Keratinocyte (primary cell): ENCODE measurements at regions not wholly inside any gene's neighbourhood (a gene's known extent, or its start where the extent isn't known, plus 50 kb on each side); places are given as distances from the start of the nearest gene placed in this dataset.

Source experiments
- CTCF ChIP-seq, 3 experiments: IDR thresholded peaks in 1 of 3; conservative IDR thresholded peaks in 1 of 3; optimal IDR thresholded peaks in 1 of 3; 2 replicates in 2 of 3; 3 replicates in 1 of 3; pipeline versions ENCODE3 to v1.5.1; 2011; ENCODE audit warnings: low read length in 3 of 3, mild to moderate bottlenecking in 3 of 3, moderate library complexity in 2 of 3, control low read depth in 1 of 3, inconsistent platforms in 1 of 3; ENCODE audit not compliant: insufficient read depth in 2 of 3; ENCODE audit errors: extremely low read depth in 1 of 3
- EZH2 ChIP-seq: IDR thresholded peaks from one replicate; pipeline ENCODE4 v1.6.1; 2012; ENCODE audit warnings: inconsistent platforms, mild to moderate bottlenecking, low read length, moderate library complexity

- TF ChIP-seq CTCF (optimal IDR thresholded peaks at IDR 0.05 in 1 of 3, IDR thresholded peaks at IDR 0.05 in 1 of 3, conservative IDR thresholded peaks at IDR 0.05 in 1 of 3; ENCODE audit: extremely low read depth in 1 of 3, insufficient read depth in 2 of 3, low read length in 3 of 3) (no peak), EZH2 (no peak)
Measured at GRCh38 chr11:106456647-106457046, 379.2 kb downstream of the AASDHPPT start.
